Stomach smooth muscle (tissue), 2 donors: ENCODE measurements at regions not wholly inside any gene's neighbourhood (a gene's known extent, or its start where the extent isn't known, plus 50 kb on each side); places are given as distances from the start of the nearest gene placed in this dataset.

Experiments
- H3K27ac ChIP-seq: one replicate; pipeline ENCODE4 v1.7.0; 2013; ENCODE audit warnings: mild to moderate bottlenecking, low read length, inconsistent platforms
- H3K27me3 ChIP-seq, 2 donors: one replicate each; pipeline ENCODE4 v1.7.0; 2013; ENCODE audit warnings: low read length in 2 of 2; ENCODE audit not compliant: insufficient read depth in 2 of 2, control insufficient read depth in 1 of 2
- H3K36me3 ChIP-seq, 2 donors: one replicate each; pipeline ENCODE4 v1.7.0; 2013; ENCODE audit warnings: low read length in 2 of 2; ENCODE audit not compliant: control insufficient read depth in 2 of 2, insufficient read depth in 2 of 2
- H3K4me1 ChIP-seq: one replicate; pipeline ENCODE4 v1.7.0; 2013; ENCODE audit warnings: low read length; ENCODE audit not compliant: control insufficient read depth, insufficient read depth
- H3K4me3 ChIP-seq, 2 donors: one replicate each; pipeline ENCODE4 v1.7.0; 2013; ENCODE audit warnings: low read length in 2 of 2
- H3K9ac ChIP-seq, 2 donors: one replicate each; pipeline ENCODE4 v1.7.0; 2013; ENCODE audit warnings: low read length in 2 of 2, mild to moderate bottlenecking in 1 of 2
- H3K9me3 ChIP-seq, 2 donors: one replicate each; pipeline ENCODE4 v1.7.0; 2013; ENCODE audit warnings: low read length in 2 of 2; ENCODE audit not compliant: control insufficient read depth in 2 of 2
- donor health status: healthy.
- donor health status: Pancreatic carcinoma.

DNA sequence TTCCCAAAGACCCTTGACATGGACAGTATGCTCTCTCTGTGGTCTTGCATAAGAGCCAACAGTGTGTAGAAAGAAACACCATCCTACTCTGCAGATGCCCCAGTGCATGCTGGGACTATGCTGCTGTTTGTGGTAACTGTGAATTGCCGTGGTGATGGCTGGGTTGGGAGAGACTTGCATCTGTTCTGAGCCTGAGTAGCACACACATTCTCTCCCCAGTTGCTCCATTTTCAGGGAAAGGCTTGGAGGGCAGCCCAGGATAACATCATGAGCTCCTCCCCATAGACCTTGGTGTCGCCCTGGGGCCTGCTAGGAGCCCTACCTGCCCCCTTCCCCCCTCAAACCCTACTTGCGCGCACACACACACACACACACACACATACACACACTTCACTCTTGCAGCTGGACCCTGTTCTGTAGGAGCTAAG is 120.9 kb upstream of the IPO9 start:
- Histone ChIP-seq H3K4me3 (no peak overlapping the region), H3K36me3 (no peaks in the 10 kb centered on the region), H3K27me3 (no peaks in the 10 kb centered on the region), H3K4me1 (peaks cover 57% of the 10 kb centered on the region), H3K9ac (no peak overlapping the region), H3K9me3 (no peaks in the 10 kb centered on the region), H3K27ac (peak overlapping the region; percentile 24)

DNA sequence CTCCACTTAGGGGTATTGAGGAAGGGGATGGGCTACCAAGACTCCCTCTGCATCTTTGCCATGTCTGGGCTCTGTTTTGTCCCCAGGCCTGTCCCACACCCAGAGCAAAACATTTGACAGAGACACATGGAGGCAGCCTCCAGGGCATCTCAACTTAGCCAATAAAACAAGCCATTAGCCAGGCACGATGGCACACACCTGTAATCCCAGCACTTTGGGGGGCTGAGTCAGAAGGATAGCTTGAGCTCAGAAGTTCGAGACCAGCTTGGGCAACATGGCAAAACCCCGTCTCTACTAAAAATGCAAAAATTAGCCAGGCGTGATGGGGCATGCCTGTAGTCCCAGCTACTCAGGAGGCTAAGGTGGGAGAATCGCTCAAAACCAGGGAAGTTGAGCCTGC is 120.3 kb upstream of the IPO9 start:
- H3K4me1 ChIP-seq: peaks cover 57% of the 10 kb centered on the region

DNA sequence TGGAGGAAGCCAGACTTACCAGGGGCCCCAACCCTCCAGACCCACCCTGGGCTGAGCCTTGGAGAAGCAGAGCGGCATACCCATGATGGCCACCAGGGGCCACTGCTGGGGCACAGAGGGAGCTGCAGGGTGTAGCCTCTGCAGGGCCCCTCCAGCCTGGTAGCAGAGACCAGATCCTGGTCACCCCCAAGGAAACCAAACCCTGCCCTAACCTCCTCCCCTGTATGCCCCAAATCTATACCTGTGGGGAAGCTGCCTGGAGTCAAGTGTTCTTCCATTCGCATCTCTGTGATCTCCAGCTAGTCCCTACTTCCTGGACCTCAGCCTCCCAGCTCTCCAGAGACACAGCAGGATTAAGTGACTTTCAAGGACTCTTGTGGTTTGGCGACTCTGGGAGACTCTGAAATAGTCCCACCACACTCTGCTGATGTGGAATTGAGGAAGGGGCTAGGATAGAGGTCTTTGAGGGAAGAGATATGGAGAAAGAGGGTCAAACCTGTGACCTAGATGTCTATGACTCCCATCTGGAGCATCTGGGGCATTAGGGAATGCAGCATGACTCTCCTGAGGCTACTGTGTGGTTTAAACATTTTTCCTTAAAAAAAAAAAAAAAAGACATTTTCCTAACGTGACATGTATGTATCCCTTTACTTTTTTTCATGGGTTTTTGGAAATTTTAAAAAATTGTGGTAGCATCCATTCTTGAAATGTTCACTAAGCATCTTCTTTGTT is 119.2 kb upstream of the IPO9 start:
- no peaks in the 10 kb centered on the region for H3K27me3 ChIP-seq
- no peak overlapping the region for H3K4me3 ChIP-seq
- H3K36me3 ChIP-seq: no peaks in the 10 kb centered on the region
- H3K27ac ChIP-seq: no peak overlapping the region
- H3K4me1 ChIP-seq: peaks cover 63% of the 10 kb centered on the region
- H3K9me3 ChIP-seq: no peaks in the 10 kb centered on the region
- H3K9ac ChIP-seq: no peak overlapping the region

More for the DNA sequence above, 120.3 kb upstream of the IPO9 start:
- no peaks in the 10 kb centered on the region for H3K36me3 ChIP-seq
- H3K9ac ChIP-seq: no peak overlapping the region
- H3K27ac ChIP-seq: no peak overlapping the region
- no peak overlapping the region for H3K4me3 ChIP-seq
- no peaks in the 10 kb centered on the region for H3K9me3 ChIP-seq
- H3K27me3 ChIP-seq: no peaks in the 10 kb centered on the region

DNA sequence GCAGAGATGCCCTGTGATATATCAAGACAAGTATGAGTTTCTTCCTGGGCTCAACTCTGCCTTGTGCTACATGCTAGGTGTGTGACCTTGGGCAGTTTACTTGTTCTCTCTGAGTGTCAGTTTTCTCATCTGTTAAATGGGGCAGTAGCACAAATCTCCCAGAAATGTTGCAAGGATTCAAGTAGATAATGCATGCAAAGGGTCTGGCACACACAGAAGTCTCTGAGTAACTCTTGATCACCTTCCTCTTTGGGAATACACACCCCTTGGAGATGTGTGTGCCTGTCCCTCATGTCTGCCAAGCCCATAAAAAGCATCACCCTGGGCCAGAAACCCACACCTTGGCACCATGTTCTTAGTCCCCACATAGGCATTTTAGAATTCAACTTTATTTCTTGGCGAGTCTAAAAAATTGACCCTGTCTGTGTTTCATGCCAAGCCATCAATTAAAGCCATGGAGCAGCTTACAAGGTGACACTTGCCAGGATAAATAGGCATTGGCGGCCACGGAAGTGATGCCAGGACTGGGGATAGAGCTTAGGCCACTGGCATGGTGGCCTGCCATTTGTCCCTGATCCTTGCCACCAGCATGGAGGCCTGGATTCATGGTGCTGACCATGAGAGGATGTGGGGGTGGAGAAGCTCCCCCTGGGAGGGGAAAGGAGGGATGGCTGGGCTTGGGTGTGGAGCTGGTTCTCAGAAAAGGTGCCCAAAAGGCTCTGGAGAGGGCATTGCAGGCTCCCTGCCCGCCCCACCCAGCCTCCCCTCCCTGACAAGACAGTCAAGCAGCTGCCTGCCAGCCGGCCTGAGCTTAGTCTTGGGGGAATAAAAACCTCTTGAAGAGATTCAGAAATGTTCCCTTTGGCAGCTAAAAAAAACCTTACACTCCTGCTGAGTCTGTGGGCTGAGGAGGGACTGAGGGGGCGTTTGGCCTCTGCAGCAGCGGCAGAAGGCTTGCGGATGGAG is 118.0 kb upstream of the IPO9 start:
- Histone ChIP-seq H3K4me1 (peaks cover 74% of the 10 kb centered on the region), H3K9ac (no peak overlapping the region), H3K4me3 (no peak overlapping the region), H3K9me3 (no peaks in the 10 kb centered on the region), H3K36me3 (no peaks in the 10 kb centered on the region), H3K27me3 (no peaks in the 10 kb centered on the region), H3K27ac (peak overlapping the region; percentile 96)

DNA sequence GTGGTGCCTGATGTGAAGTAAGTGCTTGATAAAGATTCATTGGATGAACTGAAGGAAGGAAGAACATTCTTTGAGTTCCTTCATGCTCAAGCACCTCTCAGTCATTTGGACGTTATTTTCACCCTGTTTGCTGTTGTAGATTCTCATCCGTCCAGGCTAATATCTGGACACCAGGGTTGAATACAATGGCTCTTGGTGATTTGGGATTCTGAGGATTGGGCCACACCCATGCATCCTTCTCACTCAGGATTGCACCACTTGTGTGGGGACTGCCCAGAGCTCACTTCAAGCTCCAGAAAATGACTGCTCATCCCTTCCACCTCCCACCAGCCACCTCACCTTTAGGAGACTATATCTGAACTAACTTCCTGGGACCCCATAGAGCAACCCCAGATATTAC is 117.1 kb upstream of the IPO9 start:
- Histone ChIP-seq H3K36me3 (no peaks in the 10 kb centered on the region), H3K9ac (peak overlapping the region in 1 of 2 donors; percentile 21), H3K4me1 (peaks cover 81% of the 10 kb centered on the region), H3K9me3 (no peaks in the 10 kb centered on the region), H3K4me3 (no peak overlapping the region), H3K27ac (peak overlapping the region; percentile 96), H3K27me3 (no peaks in the 10 kb centered on the region)

DNA sequence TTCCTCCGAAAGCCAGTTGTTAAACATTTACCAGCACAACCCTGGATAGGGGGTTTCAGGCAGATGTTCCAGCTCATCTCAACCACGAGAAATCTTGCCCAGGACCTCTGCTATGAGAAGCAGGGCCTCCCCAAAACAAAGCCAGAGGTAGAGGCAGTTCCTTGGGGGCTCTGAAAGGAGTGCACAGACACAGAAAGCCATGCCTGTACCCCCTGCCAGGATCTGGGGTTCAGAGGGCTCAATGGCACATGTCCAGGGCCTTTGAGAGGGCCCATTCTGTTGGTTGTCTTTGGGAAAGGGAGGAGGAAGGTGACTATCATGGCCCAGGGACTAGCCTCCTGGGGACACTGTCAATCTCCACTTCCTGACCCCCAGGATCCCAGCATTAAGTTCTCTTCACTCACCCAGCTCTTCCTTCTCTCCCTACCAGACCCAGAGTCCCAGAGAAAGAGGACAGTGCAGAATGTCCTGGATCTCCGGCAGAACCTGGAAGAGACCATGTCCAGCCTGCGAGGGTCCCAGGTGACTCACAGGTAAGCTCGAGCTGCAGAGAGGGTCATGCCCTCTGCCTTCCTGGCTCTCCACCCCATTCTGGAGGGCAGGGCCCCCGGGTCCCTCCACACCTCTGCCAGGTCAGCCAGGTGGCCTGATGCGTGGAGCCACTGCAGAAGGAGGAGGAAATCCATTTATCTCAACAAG is 116.4 kb upstream of the IPO9 start:
- Histone ChIP-seq H3K4me1 (peaks cover 87% of the 10 kb centered on the region), H3K4me3 (no peak overlapping the region), H3K9ac (peak overlapping the region; percentile 25 to 51)

DNA sequence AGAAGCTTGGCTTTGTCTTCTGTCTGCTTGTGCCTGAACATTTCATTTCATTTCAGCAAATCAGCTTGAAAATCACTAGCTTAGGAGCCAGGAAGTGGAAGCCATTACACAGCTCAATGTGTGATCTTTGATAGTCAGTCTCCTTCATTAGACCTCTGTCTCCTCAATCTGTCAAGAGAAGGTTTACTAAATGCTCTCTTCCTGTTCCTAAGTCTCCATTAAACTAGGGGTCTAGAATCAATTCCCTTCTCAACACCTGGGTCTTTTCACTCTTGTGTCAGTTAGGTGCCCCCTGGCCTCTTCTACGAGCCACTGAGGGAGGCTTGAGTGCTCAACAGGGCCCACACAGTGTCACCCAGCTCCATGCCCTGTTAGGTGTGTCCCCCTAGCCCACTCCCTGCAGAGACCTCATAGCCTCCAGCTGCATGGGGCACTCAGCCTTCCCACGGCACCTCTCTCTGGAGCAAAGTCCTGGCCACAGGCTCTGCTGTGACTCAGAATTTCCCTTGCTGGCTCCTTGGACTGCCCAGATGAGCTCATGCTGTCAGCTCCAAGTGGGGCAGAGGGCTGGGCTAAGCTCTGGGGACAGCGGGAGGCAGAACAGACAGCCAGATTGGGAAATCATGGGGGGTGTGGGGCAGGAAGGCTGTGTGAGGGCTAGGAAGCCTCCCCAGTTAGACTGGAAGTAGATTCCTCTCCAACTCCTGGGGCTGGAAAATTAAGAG is 115.7 kb upstream of the IPO9 start:
- H3K9me3 ChIP-seq: no peaks in the 10 kb centered on the region
- peak overlapping the region; percentile 96 for H3K27ac ChIP-seq
- no peaks in the 10 kb centered on the region for H3K27me3 ChIP-seq
- H3K4me1 ChIP-seq: peaks cover 82% of the 10 kb centered on the region
- H3K36me3 ChIP-seq: peaks cover 0 to under 1% of the 10 kb centered on the region in 2 donors
- no peak overlapping the region for H3K4me3 ChIP-seq
- peak overlapping the region; percentile 25 to 55 for H3K9ac ChIP-seq

More for the DNA sequence above, 116.4 kb upstream of the IPO9 start:
- no peaks in the 10 kb centered on the region for H3K36me3 ChIP-seq
- no peaks in the 10 kb centered on the region for H3K9me3 ChIP-seq
- H3K27ac ChIP-seq: peak overlapping the region; percentile 96
- no peaks in the 10 kb centered on the region for H3K27me3 ChIP-seq

DNA sequence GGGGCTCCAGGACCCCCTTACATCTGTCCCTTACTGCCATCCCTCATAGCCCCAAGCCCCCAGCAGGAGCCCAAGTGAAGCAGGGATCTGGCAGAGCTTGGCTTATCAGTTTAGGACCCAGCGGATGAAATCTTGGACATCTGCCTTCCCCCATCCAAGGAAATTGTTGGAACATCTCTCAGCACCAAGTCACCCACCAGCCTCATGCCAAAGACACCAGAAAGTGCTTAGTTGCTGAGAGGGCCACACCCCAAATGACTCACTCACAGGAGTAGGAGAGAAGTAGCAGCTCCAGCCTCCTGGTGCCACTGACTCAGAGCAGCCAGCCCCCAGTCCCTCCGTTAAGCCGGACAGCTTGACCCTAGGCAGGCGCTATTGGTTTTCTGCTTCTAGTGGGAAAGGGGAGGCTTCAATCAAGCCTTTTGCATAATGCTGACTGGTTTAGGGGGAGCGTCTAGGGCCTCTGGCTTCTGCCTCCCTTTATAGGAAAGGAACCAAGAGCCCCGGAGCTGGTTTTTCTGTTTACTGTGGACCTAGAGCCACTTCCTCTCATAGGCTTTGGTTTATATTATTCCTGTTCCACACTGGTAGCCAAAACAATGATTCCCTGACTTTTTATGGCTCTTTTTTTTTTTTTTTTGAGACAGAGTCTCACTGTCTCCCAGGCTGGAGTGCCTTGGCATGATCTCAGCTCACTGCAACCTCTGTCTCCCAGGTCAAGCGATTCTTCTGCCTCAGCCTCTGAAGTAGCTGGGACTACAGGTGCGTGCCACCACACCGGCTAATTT is 114.2 kb upstream of the IPO9 start:
- Histone ChIP-seq H3K4me3 (peak overlapping the region; percentile 38 to 47), H3K9ac (peak overlapping the region; percentile 53 to 62), H3K27ac (peak overlapping the region; percentile 96), H3K9me3 (no peaks in the 10 kb centered on the region), H3K36me3 (peaks cover 7 to 10% of the 10 kb centered on the region in 2 donors), H3K27me3 (no peaks in the 10 kb centered on the region), H3K4me1 (peaks cover 85% of the 10 kb centered on the region)

DNA sequence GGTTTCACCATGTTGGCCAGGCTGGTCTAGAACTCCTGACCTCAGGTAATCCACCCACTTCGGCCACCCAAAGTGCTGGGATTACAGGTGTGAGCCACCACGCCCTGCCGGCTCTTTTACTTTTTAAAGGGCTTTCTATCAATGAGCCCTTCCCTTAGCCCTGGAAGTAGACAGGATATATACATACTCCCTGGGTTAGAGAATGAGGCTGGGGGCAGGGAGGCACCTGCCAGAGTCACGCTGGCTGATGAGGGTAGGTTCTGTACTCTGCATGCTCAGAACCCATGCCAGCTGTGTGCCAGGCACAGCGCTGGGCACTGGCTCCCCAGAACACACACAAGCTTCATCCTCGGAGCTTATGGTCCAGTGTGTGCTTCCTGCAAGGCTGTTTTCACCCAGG is 113.6 kb upstream of the IPO9 start:
- H3K9ac ChIP-seq: peak overlapping the region in 1 of 2 donors; percentile 13
- H3K4me1 ChIP-seq: peaks cover 89% of the 10 kb centered on the region
- H3K27ac ChIP-seq: peak overlapping the region; percentile 96
- H3K9me3 ChIP-seq: no peaks in the 10 kb centered on the region
- peaks cover 7 to 10% of the 10 kb centered on the region in 2 donors for H3K36me3 ChIP-seq
- peak overlapping the region in 1 of 2 donors; percentile 22 for H3K4me3 ChIP-seq
- H3K27me3 ChIP-seq: no peaks in the 10 kb centered on the region
